Smooth muscle cell of the brain vasculature (primary cell): ENCODE measurements at regions not wholly inside any gene's neighbourhood (a gene's known extent, or its start where the extent isn't known, plus 50 kb on each side); places are given as distances from the start of the nearest gene placed in this dataset.

ENCODE experiments used
- DNase-seq: peaks from one replicate; pipeline ENCODE4 v3.0.0-alpha.2; 2012; ENCODE audit warnings: low read depth, low spot score

GRCh38 chr18:22254088-22254487 is 84.7 kb downstream of the GATA6 start:
- no peak for DNase-seq

GRCh38 chr18:22253676-22254075 is 84.3 kb downstream of the GATA6 start:
- no peak for DNase-seq

- no peak for DNase-seq
Measured at GRCh38 chr18:22253156-22253555, 83.8 kb downstream of the GATA6 start.
